ENCODE measurements at regions not wholly inside any gene's neighbourhood (a gene's known extent, or its start where the extent isn't known, plus 50 kb on each side); places are given as distances from the start of the nearest gene placed in this dataset.

- FAIRE-seq = no peak
- no peak for TF ChIP-seq CTCF (IDR thresholded peaks at IDR 0.05; ENCODE audit: insufficient read depth, missing control alignments)
- no peak for DNase-seq (ENCODE audit: insufficient read length, low spot score)
Measured at GRCh38 chr9:96031366-96031824, 155.9 kb downstream of the ERCC6L2 start.

GRCh38 chr9:96029722-96030530 is 154.4 kb downstream of the ERCC6L2 start:
- no peak for TF ChIP-seq CTCF (IDR thresholded peaks at IDR 0.05; ENCODE audit: insufficient read depth, missing control alignments)
- DNase-seq (ENCODE audit: insufficient read length, low spot score) (no peak), FAIRE-seq (no peak)

- DNase-seq (ENCODE audit: insufficient read length, low spot score) (no peak), FAIRE-seq (no peak)
- no peak for TF ChIP-seq CTCF (IDR thresholded peaks at IDR 0.05; ENCODE audit: insufficient read depth, missing control alignments)
Measured at GRCh38 chr9:96027251-96028131, 152.0 kb downstream of the ERCC6L2 start.

GRCh38 chr9:96026655-96027213 is 151.2 kb downstream of the ERCC6L2 start:
- TF ChIP-seq CTCF (IDR thresholded peaks at IDR 0.05; ENCODE audit: insufficient read depth, missing control alignments) = no peak
- DNase-seq (ENCODE audit: insufficient read length, low spot score) (no peak), FAIRE-seq (no peak)

- FAIRE-seq (no peak), DNase-seq (ENCODE audit: insufficient read length, low spot score) (no peak)
- TF ChIP-seq CTCF (IDR thresholded peaks at IDR 0.05; ENCODE audit: insufficient read depth, missing control alignments) = no peak
Measured at GRCh38 chr9:96025995-96026602, 150.6 kb downstream of the ERCC6L2 start.

GRCh38 chr9:96023486-96023885 is 148.0 kb downstream of the ERCC6L2 start:
- no peak for TF ChIP-seq CTCF (IDR thresholded peaks at IDR 0.05; ENCODE audit: insufficient read depth, missing control alignments)
- DNase-seq (ENCODE audit: insufficient read length, low spot score) = no peak
- FAIRE-seq = no peak

Data from D721Med (cell line).